ENCODE measurements at regions not wholly inside any gene's neighbourhood (a gene's known extent, or its start where the extent isn't known, plus 50 kb on each side); places are given as distances from the start of the nearest gene placed in this dataset.

- no peak overlapping the region for H2BK120ac ChIP-seq (ENCODE audit: low read depth, low read length, poor library complexity, severe bottlenecking)
- no peak for DNase-seq
- H2BK5ac ChIP-seq (ENCODE audit: insufficient read length, low read length) = no peak overlapping the region
- no peak overlapping the region for H4K91ac ChIP-seq (ENCODE audit: insufficient read length, low read depth, low read length)
- H3T11ph ChIP-seq (ENCODE audit: low read length) = no peak overlapping the region
- no peaks in the 10 kb centered on the region for H3K79me2 ChIP-seq (ENCODE audit: insufficient read depth, low read length)
- Mint-ChIP-seq H3K4me3 (no peak overlapping the region), H3K36me3 (ENCODE audit: insufficient read depth in 1 of 3, low read depth in 3 of 3) (no peaks in the 10 kb centered on the region), H3K27me3 (ENCODE audit: low read depth) (no peaks in the 10 kb centered on the region; the same call in 1 of the 2 replicates), H3K4me1 (peaks cover 4 to 7% of the 10 kb centered on the region in 2 experiments; a peak in 2 of 4 replicates), H3K9me3 (no peaks in the 10 kb centered on the region), H3K27ac (no peak overlapping the region)
- H3K18ac ChIP-seq (ENCODE audit: insufficient read length, low read depth, low read length) = no peak overlapping the region
- H3K14ac ChIP-seq (ENCODE audit: insufficient read depth, low read length) = no peak overlapping the region
- no peak overlapping the region for H3K4me2 ChIP-seq (ENCODE audit: insufficient read depth, insufficient read length, low read length)
- H3K23me2 ChIP-seq (ENCODE audit: insufficient read length, low read depth, low read length, poor library complexity, severe bottlenecking) = no peaks in the 10 kb centered on the region
- no peak overlapping the region for H2BK15ac ChIP-seq (ENCODE audit: low read depth, low read length)
- no CpG with 5 or more reads among the region's 5 CpGs for WGBS (ENCODE audit: extremely low coverage, insufficient read length, low lambda C conversion rate)
- H3K9ac ChIP-seq (ENCODE audit: extremely low read depth, insufficient read length, low read length) = no peak overlapping the region
- no peaks in the 10 kb centered on the region for H4K20me1 ChIP-seq (ENCODE audit: control insufficient read depth, insufficient read depth, insufficient read length)
- H3K23ac ChIP-seq (ENCODE audit: insufficient read length, low read depth, low read length) = no peak overlapping the region
- H3K27me3 ChIP-seq (ENCODE audit: insufficient read depth, low read length) = 0 out of 2 replicates have a peak, but pooled peaks cover 3% of the 10 kb centered on the region
- no peak overlapping the region for H3K4ac ChIP-seq (ENCODE audit: low read depth, low read length)
- H2BK12ac ChIP-seq (ENCODE audit: insufficient read length, low read depth, low read length) = no peak overlapping the region
- H3K4me1 ChIP-seq (ENCODE audit: insufficient read depth, low read length) = no peaks in the 10 kb centered on the region
- H2AK5ac ChIP-seq (ENCODE audit: insufficient read length, low read length) = no peak overlapping the region
- H3K56ac ChIP-seq (ENCODE audit: insufficient read length, low read depth, low read length) = no peak overlapping the region
- no peak for TF ChIP-seq CTCF (conservative IDR thresholded peaks at IDR 0.05)
- H3K9me3 ChIP-seq (ENCODE audit: control insufficient read depth, low read depth, low read length) = no peaks in the 10 kb centered on the region
- H3K79me1 ChIP-seq (ENCODE audit: insufficient read depth, low read depth, low read length, poor library complexity, severe bottlenecking) = no peaks in the 10 kb centered on the region
- no peak overlapping the region for H2AFZ ChIP-seq (ENCODE audit: low read length)
- H4K8ac ChIP-seq (replicated peaks; ENCODE audit: insufficient read length, low read depth, low read length) = no peak overlapping the region
- H4K5ac ChIP-seq (ENCODE audit: insufficient read length, low read depth, low read length) = no peak overlapping the region
- H3K27ac ChIP-seq (ENCODE audit: insufficient read length, low read depth, low read length) = no peak overlapping the region
- no peak overlapping the region for H2BK20ac ChIP-seq (ENCODE audit: low read depth, low read length, poor library complexity, severe bottlenecking)
These were observed 263.9 kb upstream of the PROK2 start for GRCh38 chr3:72048873-72049272.

Measured in H9 (cell line).